ENCODE measurements at regions not wholly inside any gene's neighbourhood (a gene's known extent, or its start where the extent isn't known, plus 50 kb on each side); places are given as distances from the start of the nearest gene placed in this dataset.

DNA sequence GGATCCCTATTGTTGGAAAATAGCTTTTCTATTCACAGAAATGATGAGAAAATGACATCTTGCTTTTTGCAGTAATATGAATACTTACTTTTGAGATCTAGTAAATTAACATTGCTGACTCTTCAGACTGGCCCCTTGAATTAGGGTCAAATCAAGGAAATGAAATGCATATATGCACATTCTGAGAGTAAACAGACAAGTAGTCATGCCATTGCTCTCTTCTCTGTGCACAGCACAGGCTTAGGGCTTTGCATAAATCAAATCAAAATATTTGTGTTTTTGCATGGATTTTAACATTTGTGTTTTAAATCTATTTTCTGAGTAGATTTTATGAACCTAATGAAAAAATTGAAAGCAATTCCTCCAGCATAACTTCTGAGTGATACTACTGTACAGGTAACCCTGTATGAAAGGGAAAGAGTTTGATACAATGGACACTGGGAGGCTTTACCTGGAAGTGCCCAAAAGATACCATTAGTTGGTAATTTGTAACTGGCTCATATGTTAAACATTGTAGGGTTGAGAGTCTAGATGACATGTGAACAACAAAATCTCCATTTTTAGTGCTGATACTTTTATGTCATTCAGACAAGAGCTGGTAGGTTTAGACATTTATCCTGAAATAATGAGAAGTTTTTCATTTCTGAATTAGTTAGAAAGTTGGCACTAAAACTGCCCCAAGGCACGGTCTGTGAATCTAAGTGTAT is 280.2 kb upstream of the FBXO33 start:
- TF ChIP-seq CTCF (IDR thresholded peaks at IDR 0.05; ENCODE audit: insufficient read depth, low read length, poor library complexity, severe bottlenecking), result no peak
- Histone ChIP-seq H3K36me3 (ENCODE audit: control insufficient read depth, insufficient read depth, low read length) (no peaks in the 10 kb centered on the region), H3K27me3 (replicated peaks; ENCODE audit: control insufficient read depth, insufficient read depth, low read length) (no peaks in the 10 kb centered on the region), H3K4me3 (replicated peaks; ENCODE audit: low read depth, low read length) (no peak overlapping the region)
- DNase-seq (ENCODE audit: extremely low read depth, insufficient read length), result no peak

DNA sequence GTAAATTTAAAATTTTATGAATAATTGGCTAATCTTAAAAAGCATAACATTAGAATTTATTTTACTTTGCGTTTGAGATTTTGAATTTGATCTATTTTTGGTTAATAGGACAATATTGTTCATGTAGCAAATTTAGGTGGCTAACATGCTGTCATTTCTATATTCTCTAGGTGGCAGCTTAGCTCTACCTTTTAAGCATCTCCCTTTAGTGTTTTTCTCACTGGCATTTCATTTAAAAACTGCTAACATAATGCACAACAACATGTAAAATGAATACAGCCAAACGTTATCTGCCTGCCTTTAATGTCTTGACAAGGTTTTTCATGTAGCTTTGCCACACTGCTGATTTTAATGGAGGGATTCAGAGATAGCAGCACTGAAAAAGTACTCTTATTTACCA is 272.4 kb upstream of the FBXO33 start:
- no peaks in the 10 kb centered on the region for H3K36me3 ChIP-seq (ENCODE audit: control insufficient read depth, insufficient read depth, low read length)
- no peak for TF ChIP-seq CTCF (IDR thresholded peaks at IDR 0.05; ENCODE audit: insufficient read depth, low read length, poor library complexity, severe bottlenecking)
- no peak for DNase-seq (ENCODE audit: extremely low read depth, insufficient read length)
- no peak overlapping the region for H3K4me3 ChIP-seq (replicated peaks; ENCODE audit: low read depth, low read length)
- H3K27me3 ChIP-seq (replicated peaks; ENCODE audit: control insufficient read depth, insufficient read depth, low read length), result no peaks in the 10 kb centered on the region

- no peak for DNase-seq (ENCODE audit: extremely low read depth, insufficient read length)
- H3K36me3 ChIP-seq (ENCODE audit: control insufficient read depth, insufficient read depth, low read length), result no peaks in the 10 kb centered on the region
- no peak for TF ChIP-seq CTCF (IDR thresholded peaks at IDR 0.05; ENCODE audit: insufficient read depth, low read length, poor library complexity, severe bottlenecking)
- no peaks in the 10 kb centered on the region for H3K27me3 ChIP-seq (replicated peaks; ENCODE audit: control insufficient read depth, insufficient read depth, low read length)
- no peak overlapping the region for H3K4me3 ChIP-seq (replicated peaks; ENCODE audit: low read depth, low read length)
Observed at GRCh38 chr14:39694341-39694740, 262.1 kb upstream of the FBXO33 start.

- DNase-seq (ENCODE audit: extremely low read depth, insufficient read length), result no peak
- H3K36me3 ChIP-seq (ENCODE audit: control insufficient read depth, insufficient read depth, low read length), result no peaks in the 10 kb centered on the region
- TF ChIP-seq CTCF (IDR thresholded peaks at IDR 0.05; ENCODE audit: insufficient read depth, low read length, poor library complexity, severe bottlenecking), result no peak
- H3K27me3 ChIP-seq (replicated peaks; ENCODE audit: control insufficient read depth, insufficient read depth, low read length), result no peaks in the 10 kb centered on the region
- H3K4me3 ChIP-seq (replicated peaks; ENCODE audit: low read depth, low read length), result no peak overlapping the region
Observed at GRCh38 chr14:39683691-39684260, 251.5 kb upstream of the FBXO33 start.

- no peak for TF ChIP-seq CTCF (IDR thresholded peaks at IDR 0.05; ENCODE audit: insufficient read depth, low read length, poor library complexity, severe bottlenecking)
- DNase-seq (ENCODE audit: extremely low read depth, insufficient read length), result no peak
- Histone ChIP-seq H3K36me3 (ENCODE audit: control insufficient read depth, insufficient read depth, low read length) (no peaks in the 10 kb centered on the region), H3K27me3 (replicated peaks; ENCODE audit: control insufficient read depth, insufficient read depth, low read length) (no peaks in the 10 kb centered on the region), H3K4me3 (replicated peaks; ENCODE audit: low read depth, low read length) (no peak overlapping the region)
Observed at GRCh38 chr14:39682582-39682981, 250.3 kb upstream of the FBXO33 start.

Measured in GM06990 (cell line).